HG02884 (cell line): ENCODE measurements at regions not wholly inside any gene's neighbourhood (a gene's known extent, or its start where the extent isn't known, plus 50 kb on each side); places are given as distances from the start of the nearest gene placed in this dataset.
"Not testable (repeated sequence)": the region's sequence is repeated elsewhere in the genome, so short reads cannot be mapped to it uniquely, and the experiment has no call there.

Source experiments
- ATAC-seq: cut with Tn5 transposase; IDR thresholded peaks from one replicate; pipeline ENCODE4 v1.9.1; 2021; ENCODE audit warnings: mild to moderate bottlenecking, moderate library complexity; ENCODE audit not compliant: unreplicated experiment

DNA sequence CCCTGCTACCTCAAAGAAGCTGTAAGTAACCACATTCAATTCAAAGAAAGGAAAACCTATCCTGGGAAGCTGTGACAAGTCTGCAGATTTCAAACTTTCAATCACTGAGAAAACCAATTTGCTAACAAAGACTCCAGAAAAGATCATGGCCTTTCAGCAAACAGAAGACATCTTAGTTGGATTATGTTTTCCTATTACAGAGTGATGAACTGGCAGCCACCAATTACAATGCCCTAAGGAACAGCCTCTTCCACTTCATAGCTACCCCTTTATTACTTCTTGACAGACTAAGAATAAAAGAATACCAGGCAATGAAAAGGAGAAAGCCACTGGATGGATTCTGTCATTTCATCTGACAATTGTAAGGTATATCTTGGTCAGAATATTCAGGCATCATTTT is 128.2 kb upstream of the RASEF start:
- no peak for ATAC-seq

DNA sequence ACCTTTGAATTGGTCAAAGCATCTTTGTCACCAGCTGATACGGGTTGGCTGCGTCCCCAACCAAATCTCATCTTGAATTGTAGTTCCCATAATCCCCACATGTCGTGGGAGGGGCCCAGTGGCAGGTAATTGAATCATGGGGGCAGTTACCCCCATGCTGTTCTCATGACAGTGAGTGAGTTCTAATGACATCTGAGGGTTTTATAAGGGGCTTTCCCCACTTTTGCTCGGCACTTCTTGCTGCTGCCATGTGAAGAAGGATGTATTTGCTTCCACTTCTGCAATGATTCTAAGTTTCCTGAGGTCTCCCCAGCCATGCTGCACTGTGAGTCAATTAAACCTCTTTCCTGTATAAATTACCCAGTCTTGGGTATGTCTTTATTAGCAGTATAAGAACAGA is 126.1 kb upstream of the RASEF start:
- ATAC-seq: not testable (repeated sequence)

DNA sequence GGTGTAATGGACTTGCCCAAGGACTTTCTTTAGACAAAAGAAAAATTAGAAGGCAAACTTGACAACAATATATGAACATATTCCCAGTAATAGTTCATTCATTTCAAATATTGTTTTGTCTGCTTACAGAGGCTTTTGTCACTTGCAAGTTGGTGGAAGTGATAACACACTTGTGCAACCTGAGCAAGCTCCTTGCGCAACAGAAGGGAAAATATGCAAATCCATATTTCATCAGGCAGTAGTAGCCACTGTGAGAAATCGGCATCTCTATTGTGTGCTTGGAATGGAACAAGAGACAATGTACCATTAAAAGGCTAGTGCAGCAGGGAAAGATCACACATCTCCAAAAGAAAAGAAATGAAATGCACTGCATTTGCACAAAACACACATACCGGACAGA is 125.3 kb upstream of the RASEF start:
- ATAC-seq: no peak

DNA sequence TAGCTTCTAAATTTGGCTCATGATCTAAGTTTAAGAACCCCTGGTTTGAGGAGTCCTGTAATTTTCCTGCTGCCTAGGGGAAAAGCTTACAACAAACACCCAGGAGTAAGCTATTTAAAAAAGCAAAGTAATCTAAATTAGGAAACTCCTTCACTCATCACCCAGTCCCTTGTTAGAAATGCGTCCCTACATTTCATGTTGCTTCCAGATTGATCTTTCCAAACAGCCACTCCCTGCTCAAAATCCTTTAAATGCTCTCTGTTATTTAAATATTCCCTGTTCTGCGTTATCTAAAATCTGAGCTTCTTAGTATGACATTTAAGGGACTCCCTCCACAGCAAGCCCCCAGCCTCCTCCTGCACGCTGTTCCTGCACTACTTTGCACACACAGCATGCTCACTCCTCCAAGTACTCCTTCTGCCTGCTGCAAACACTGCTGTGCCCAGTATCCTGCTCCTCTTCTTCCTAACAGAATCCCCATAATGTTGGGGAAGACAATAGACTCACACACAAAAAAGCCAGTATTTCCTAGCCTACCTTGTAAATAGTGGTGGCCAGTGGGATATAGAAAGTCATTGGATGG is 123.3 kb upstream of the RASEF start:
- ATAC-seq: no peak

DNA sequence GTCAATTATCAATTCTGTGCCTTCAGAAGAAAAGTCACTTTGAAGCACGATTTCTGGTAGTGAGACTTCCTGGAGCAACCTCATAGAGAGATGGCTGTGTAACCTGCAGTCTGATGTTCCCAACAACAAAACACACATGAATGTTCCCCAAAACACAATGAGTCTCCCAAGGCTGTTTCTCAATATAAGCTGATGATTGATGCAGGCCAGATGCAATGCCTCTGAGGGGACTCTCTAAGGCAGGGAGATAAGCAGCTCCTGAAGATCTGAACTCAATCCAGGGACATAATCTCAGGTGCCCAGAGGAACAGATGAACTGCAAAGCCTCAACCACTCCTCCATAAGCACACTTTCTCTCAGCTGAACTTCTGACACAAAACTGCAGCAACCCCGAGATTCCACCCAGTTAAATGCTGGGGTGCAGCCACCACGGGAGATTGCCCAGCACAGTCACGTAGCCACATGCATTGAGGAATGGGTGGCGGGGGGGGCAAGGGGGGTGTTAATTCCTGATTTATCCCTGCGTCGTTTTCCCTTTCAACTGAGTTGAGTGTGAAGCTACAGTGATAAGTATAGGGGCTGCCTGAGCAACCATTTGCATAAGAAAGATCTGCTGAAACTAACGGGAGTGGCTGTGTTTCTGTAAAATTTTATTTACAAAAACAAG is 122.7 kb upstream of the RASEF start:
- ATAC-seq: no peak

DNA sequence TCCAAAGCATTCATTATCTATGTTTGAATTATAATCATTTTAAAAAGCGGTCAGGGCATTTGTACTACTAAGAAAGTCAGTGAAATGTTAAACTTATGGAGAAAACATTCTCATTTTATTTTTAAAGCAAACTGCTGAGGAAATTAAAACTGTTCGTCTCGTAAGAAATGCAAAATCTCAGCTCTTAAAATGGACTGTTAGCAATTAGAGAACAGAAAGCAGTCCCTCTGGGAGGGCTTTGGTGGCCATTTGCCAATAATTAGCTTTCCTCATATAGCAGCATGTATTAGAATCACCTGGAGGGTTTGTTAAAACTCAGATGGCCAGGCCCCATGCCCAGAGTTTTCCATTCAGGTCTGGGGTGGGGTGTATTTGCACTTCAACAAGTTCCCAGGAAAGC is 120.7 kb upstream of the RASEF start:
- ATAC-seq: no peak

DNA sequence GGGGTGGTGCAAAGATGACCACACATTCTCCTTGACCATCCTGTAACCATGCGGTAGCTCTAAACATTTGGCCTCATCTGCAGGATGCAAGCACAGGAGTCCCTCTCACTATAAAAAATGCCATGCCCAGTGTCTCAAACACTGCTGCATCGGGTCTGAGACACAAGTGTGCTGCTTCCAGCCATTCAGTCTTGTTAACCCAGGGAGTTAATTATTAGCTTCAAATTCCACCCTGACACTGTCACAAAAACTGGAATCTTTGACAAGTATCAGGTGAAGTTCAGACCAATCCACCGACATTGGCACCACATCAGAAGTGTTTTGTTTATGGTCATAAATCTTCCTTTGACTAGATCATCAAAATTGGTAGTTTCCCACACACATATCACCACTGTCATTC is 119.1 kb upstream of the RASEF start:
- ATAC-seq: no peak

DNA sequence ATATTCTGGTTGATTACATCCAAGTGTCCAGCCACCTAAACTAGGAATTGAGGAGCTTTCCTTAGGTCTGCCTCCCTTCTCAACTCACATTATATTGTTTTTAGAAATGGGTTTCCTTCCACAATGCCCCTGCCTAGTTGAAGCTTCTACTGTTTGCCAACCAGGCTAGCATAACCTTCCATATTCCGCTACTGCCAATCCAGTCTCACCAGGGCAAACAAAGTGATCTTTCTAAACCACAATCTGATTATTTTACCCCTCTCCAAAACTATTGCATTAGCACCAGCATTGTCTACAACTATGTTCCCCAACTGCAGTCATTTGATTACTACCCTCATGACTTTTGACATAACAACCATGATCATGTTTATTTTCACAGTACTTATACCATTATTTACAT is 115.8 kb upstream of the RASEF start:
- ATAC-seq: no peak

DNA sequence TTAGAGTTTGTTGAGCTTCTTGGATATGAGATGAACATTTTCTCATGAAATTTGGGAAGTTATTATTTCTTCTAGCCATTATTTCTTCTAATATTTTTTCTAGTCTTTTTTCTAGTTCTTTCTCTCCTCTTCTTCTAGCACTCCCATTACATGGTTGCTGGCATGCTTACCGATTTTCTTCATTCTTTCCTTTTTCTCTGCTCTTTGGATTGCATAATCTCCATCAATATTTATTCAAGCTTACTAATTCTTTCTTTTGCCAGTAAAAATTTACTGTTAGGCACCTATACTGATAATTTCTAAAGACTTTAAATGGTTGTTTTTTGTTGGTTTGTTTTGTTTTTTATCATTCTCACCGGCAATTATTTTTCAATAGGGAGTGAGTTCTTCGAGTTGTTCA is 114.8 kb upstream of the RASEF start:
- ATAC-seq: no peak

DNA sequence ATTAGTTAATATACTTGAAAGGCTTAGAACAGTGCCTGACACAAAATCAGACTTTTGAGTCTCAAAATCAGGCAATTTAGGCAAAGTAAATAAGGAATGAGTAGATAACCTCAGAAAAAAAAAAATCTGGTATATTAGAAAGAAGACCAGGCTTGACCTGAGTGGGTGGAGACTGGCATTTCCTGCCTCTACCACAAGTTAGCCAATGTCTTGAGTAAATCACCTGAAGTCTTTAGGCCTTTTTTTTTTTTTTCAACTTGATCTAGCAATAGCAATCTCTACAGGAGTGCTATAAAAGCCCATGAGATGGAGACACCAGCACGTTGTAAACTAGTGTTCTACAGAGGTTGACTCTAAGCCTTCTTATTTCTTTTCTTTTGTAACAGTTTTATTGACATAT is 104.2 kb upstream of the RASEF start:
- ATAC-seq: no peak

DNA sequence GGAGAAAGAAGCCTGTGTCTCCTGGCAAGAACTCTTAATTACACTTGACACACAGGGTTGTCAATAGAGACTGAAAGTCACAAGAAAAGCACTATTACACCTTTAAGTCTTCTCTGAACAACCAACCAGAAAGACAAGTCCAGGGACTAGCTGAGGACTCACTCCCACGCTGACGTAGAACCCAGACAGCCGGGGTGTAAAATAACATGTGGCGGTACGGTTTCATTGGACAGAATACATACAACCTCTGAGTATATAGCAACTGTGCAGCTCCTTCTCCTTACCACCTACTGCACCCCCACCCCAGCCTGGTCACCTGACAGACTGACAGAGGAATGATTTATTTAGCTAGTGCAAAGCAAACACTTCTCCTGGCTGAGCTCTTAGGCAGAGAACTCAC is 103.4 kb upstream of the RASEF start:
- no peak for ATAC-seq

DNA sequence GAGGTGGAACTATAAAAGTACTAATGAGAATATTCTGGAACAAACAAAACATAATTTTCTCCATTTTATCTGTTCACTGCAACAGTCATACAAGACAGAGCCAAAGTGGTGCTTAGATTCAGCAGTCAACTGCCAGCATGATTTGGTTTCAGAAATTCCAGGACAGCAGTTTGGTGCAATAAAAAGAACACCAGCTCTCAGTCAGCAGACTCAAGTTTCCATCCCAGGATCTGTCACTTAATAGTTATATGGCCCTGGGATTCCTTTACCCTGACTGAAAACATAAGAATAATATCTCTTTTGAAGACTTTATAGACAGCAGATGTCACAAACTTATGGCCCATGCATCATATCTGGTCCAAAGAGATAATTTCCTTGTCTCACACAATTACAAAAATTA is 92.8 kb upstream of the RASEF start:
- no peak for ATAC-seq

DNA sequence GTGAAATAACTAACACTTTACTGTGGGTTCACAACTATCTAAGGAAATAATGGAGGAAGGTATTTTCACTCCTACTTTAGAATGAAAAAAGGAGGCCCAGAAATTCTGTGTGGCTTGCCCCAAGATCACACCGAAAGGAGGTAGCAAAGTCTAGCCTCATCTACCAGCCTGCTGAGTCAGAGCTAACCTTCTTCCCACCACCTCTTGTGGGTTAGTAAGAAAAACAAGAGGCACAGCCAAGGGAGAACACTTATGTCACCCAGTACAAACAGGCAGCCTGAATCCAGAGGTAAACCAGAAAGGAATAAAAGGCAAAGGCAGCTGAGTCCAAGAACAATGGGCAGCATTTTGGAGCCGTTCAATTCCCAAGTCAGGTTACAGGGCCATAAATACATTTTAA is 91.9 kb upstream of the RASEF start:
- no peak for ATAC-seq

DNA sequence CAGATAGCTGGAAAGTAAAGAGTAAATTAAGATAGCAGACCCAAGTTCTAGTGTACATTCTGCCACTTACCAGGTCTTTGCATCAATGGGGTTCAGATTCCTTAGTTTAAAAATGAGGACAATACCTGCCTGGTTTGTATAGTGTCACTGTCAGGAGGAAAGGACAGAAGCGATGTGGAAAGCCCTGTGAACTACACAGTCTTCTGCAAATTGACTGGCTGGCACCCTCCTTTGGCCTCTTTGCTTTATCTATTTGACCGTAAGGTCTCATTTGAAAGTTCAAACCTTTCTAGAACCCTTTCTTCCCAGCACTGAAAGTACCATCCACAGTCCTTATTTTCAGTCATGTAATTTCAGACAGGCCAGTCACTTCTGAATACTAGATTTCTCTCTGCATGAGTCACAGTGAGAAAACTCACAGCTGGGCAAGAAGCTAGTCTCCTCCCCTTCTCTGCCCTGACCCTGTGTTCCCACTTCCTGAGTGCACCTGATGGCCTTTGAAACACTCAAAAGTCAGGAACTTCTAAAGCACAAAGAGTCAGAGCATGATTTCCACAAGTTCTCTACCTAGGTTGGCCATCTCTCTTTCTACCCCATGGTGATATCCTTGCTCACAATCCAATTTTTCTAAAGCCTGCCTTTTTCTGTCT is 91.3 kb upstream of the RASEF start:
- ATAC-seq: peak; percentile 98

DNA sequence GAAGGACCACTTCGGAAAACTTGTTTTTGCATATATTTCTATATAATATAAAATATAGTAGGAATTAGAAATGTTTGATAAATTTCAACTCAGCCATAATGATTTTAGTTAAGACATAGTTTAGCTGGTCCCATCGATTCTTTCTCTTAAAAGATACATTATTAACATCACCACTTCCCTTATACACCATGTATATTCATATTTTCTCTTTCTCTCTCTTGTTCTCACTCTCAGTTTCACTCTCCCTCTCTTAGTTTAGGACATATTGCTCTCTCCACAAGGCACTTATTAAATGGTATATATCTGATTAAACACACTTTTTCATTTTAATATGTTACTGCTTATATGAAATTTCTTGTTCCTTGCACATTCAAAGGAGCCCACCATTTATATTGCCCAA is 90.1 kb upstream of the RASEF start:
- ATAC-seq: no peak

DNA sequence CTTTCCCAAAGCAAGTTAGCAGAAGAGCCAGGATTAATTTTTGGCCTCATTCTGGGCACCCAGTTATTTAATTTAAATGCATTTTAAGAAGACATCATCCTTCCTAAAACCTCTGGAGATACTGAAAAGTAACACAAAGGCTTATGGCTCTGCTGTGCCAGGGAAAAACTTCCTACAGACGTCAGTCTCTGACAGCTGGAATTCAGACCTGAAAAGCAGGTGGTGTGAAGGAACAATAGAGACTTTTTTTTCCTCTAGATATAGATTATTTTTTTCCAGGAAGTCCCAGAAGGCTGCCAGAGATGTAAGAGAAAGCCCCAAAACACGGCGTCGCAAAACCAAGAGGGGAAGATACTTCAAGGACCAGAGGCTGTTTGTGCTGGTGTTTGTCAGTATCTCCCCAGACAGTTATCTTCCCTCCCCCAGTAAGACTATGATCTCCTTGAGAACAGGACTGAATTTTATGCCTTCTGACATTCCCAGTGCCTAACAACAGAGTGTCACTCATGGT is 88.7 kb upstream of the RASEF start:
- ATAC-seq: no peak

DNA sequence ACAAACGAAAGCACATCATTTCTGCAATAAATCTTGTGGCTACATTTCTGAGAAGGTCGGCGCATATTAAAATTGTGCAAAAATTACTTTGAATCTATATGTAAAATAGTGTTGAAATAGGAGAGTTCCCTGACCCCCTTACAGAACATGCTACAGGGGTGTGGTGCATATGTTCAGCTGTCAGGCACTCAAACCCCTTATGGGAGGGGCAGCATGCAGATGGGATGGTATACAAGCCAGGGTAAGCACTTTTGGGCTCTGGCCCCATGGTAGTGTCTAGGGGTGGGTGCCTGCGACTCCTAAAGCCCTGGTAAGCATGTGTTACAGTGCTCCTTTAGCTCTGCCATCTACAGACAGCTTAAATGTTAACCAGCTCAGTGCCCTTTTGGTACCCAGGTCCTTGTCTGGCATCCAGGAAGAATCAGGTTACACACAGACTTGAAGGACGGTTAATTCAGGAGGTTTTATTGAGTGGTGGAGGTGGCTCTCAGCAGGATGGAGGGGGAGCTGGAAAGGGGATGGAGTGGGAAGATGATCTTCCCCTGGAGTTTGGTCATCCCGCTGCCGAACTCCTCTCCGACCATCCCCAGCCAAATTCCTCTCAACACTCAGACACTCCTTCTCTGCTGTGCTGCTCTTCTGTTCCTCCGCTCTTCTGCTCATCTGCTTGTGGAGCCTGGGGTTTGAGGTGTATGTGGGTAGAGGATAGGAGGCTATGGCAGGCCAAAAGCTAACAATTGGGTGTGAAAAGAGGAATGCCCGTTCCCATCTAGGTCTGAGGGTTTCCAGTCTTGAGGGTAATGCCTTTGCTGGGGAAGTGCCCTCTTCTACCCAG is 84.6 kb upstream of the RASEF start:
- ATAC-seq: no peak

DNA sequence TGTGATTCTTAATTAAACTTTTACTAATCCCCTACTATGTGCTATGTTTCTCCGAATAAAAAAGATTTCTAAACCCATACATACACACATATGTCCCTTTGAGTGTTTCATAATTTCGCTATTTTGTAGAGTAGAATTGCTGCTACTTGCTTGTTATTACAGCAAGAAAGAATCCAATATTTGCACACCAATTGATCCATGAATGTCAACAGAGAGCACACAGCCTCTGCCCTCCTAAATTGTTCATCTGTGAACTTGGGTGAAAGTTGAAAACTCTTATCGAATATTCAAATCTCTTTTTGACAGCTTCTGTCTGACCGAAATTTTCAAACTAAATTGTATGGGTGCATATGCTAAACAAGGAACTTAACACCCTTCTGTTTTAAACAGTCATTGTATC is 83.4 kb upstream of the RASEF start:
- ATAC-seq: no peak

DNA sequence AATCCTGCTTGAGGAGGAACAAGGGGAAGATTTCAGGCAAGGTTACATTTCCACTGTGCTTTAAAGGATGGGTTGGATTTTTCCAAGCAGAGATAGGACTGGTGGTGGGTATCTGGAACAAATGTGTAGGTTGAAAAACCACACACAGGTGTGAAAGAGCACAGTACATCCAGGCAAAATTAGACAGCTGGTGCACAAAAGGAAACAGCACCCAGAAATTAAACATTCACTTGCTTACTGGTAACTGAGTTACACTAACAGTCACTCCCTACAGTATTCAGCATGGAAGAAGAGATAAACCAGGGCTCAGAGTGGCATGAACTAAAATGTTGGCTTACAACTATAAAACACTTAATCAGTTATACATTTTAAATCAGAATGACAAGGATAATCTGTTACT is 81.5 kb upstream of the RASEF start:
- ATAC-seq: no peak

DNA sequence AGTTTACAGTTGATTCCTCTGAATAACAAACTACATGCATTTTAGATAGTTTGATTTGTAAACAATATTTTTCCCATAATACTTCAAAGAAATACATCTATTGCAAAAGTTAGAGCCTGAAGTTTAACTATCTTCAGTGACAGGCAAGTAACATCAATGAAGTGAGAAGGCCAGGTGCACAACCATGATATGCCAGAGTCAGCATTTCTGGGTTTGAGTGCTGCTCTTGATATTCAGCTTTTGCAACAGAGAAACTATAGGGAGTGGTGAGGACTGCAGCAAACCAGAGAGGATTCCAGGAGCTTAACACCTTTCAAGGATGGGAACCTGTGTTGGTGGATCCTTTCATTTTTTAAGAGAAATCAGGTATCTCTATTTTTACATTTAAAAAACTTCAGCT is 79.4 kb upstream of the RASEF start:
- no peak for ATAC-seq

DNA sequence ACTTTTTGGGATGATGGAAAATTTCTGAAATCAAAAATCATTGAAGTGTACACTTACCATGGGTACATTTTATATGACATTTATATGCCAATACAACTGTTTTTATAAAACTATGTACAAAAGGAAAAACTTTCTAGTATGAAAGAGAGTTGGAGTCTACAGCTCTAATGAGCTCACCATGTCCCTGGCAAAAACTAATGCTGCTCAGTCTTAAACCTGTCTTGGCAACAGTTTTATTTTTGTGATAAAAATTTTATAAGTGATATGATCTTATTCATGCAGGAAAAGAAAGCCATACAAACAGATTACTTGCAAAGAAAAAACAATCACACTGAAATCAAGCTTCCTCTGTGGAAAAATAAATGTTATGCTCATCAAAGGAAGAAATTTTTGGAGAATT is 78.9 kb upstream of the RASEF start:
- ATAC-seq: no peak

DNA sequence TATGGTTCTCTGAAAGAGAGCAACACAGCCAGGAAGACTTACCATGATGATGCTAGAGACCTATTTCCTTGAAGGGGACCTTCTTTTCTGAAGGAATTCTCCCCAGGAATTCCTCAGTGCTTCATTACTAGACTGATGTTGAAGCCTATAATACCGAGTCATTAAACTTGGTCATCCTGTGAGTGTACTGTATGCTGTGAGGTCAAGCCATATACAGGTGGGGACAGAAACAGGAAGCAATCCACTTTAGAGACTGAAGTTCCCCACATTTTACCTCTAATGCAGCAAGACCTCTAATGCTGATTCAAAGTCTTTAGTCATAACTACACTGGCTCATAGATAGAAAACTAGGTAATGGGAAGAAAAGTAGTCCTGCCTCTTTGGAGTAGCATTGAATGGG is 77.1 kb upstream of the RASEF start:
- ATAC-seq: no peak
